ENCODE measurements at regions not wholly inside any gene's neighbourhood (a gene's known extent, or its start where the extent isn't known, plus 50 kb on each side); places are given as distances from the start of the nearest gene placed in this dataset.

GRCh38 chr12:43115441-43116160 lies 436.4 kb downstream of the ADAMTS20 start:
- no peak for DNase-seq

GRCh38 chr12:43114316-43114715 lies 437.7 kb downstream of the ADAMTS20 start:
- no peak for DNase-seq

GRCh38 chr12:43113616-43114015 lies 438.4 kb downstream of the ADAMTS20 start:
- DNase-seq = no peak

GRCh38 chr12:43113135-43113534 lies 438.9 kb downstream of the ADAMTS20 start:
- no peak for DNase-seq

- DNase-seq = no peak
Measured at GRCh38 chr12:43112101-43112920, 439.7 kb downstream of the ADAMTS20 start.

- DNase-seq = no peak
Measured at GRCh38 chr12:43111608-43112007, 440.4 kb downstream of the ADAMTS20 start.

GRCh38 chr12:43109631-43110345 lies 442.2 kb downstream of the ADAMTS20 start:
- no peak for DNase-seq

- DNase-seq = no peak
Measured at GRCh38 chr12:43108656-43109055, 443.3 kb downstream of the ADAMTS20 start.

GRCh38 chr12:43107026-43107775 lies 444.8 kb downstream of the ADAMTS20 start:
- DNase-seq = no peak

GRCh38 chr12:43106355-43106754 lies 445.6 kb downstream of the ADAMTS20 start:
- DNase-seq = no peak

GRCh38 chr12:43105426-43105981 lies 446.5 kb downstream of the ADAMTS20 start:
- no peak for DNase-seq

- no peak for DNase-seq
Measured at GRCh38 chr12:43104494-43104893, 447.5 kb downstream of the ADAMTS20 start.

GRCh38 chr12:43103866-43104265 lies 448.1 kb downstream of the ADAMTS20 start:
- no peak for DNase-seq

- DNase-seq = no peak
Measured at GRCh38 chr12:43102546-43103264, 449.3 kb downstream of the ADAMTS20 start.

GRCh38 chr12:43100231-43100630 lies 451.8 kb downstream of the ADAMTS20 start:
- DNase-seq = no peak

- DNase-seq = no peak
Measured at GRCh38 chr12:43099691-43100163, 452.3 kb downstream of the ADAMTS20 start.

GRCh38 chr12:43098766-43099550 lies 453.0 kb downstream of the ADAMTS20 start:
- DNase-seq = no peak

GRCh38 chr12:43098071-43098470 lies 453.9 kb downstream of the ADAMTS20 start:
- no peak for DNase-seq

GRCh38 chr12:43097471-43097870 lies 454.5 kb downstream of the ADAMTS20 start:
- no peak for DNase-seq

- no peak for DNase-seq
Measured at GRCh38 chr12:43095669-43096280, 456.2 kb downstream of the ADAMTS20 start.

Data from NCI-H1930 (cell line).